Kidney (tissue), 13 donors: ENCODE measurements at regions not wholly inside any gene's neighbourhood (a gene's known extent, or its start where the extent isn't known, plus 50 kb on each side); places are given as distances from the start of the nearest gene placed in this dataset.

ENCODE experiments used
- DNase-seq, 5 donors: peaks; one replicate each; pipeline ENCODE4 v3.0.0-alpha.2; 2013 to 2020
- FAIRE-seq: peaks from 2 replicates; lab custom pipeline; 2012; peaks lifted over from hg19 to GRCh38; lab: Jason Lieb, UNC
- H3K27ac ChIP-seq, 2 donors: one replicate each; pipeline ENCODE4 v1.7.0; 2013; ENCODE audit warnings: low read depth in 2 of 2, low read length in 2 of 2, inconsistent platforms in 1 of 2
- H3K27me3 ChIP-seq: one replicate; pipeline ENCODE4 v1.7.1; 2013; ENCODE audit warnings: low read length, inconsistent platforms; ENCODE audit not compliant: control insufficient read depth, insufficient read depth
- H3K36me3 ChIP-seq, 3 donors: one replicate each; pipeline versions ENCODE4 v1.7.0 to v1.7.1; 2013; ENCODE audit warnings: low read length in 3 of 3, control low read depth in 1 of 3, inconsistent platforms in 1 of 3; ENCODE audit not compliant: insufficient read depth in 3 of 3, control insufficient read depth in 2 of 3
- H3K4me1 ChIP-seq, 3 donors: one replicate each; pipeline versions ENCODE4 v1.7.0 to v1.7.1; 2013; ENCODE audit warnings: low read length in 3 of 3, inconsistent platforms in 1 of 3, low read depth in 1 of 3; ENCODE audit not compliant: control insufficient read depth in 2 of 3, insufficient read depth in 2 of 3
- H3K4me3 ChIP-seq, 3 donors: one replicate each; pipeline versions ENCODE4 v1.7.0 to v1.8.1; 2013; ENCODE audit warnings: low read length in 3 of 3, control low read depth in 1 of 3, inconsistent platforms in 1 of 3
- H3K9ac ChIP-seq, 3 donors: one replicate each; pipeline versions ENCODE4 v1.7.0 to v1.7.1; 2013; ENCODE audit warnings: low read length in 3 of 3, control low read depth in 1 of 3, inconsistent platforms in 1 of 3
- H3K9me3 ChIP-seq, 3 donors: one replicate each; pipeline versions ENCODE4 v1.7.0 to v1.7.1; 2013; ENCODE audit warnings: low read length in 3 of 3, control low read depth in 1 of 3, inconsistent platforms in 1 of 3; ENCODE audit not compliant: control insufficient read depth in 2 of 3, insufficient read depth in 1 of 3
- CTCF ChIP-seq: IDR thresholded peaks from 3 replicates; pipeline ENCODE4 v1.5.1; 2012; ENCODE audit warnings: mild to moderate bottlenecking, moderate library complexity, borderline replicate concordance; ENCODE audit not compliant: insufficient read depth; ENCODE audit errors: extremely low read depth
- intact Hi-C: fragments of 100-400 bp; cut with DNase I; formaldehyde crosslinking; loops from one replicate; pipeline ENCODE4 v1.11.1; 2022
- donor health status: control.
- donor health status: control.
- donor health status: control.
- donor health status: control.
- donor health status: control.
- donor health status: DM: yes; HTN: yes; CAD: no.
- donor health status: Normal renal cell carcinoma (clear cell type).

GRCh38 chr13:111022241-111022640, 92.9 kb upstream of the ARHGEF7 start:
- FAIRE-seq (no peak), DNase-seq (no peak)
- intact Hi-C loops = no loop called here

GRCh38 chr13:111021270-111021669, 93.8 kb upstream of the ARHGEF7 start:
- intact Hi-C loops = no loop called here
- FAIRE-seq = no peak
- Histone ChIP-seq H3K36me3 (no peaks in the 10 kb centered on the region), H3K9me3 (peaks cover 0 to 11% (median 2%) of the 10 kb centered on the region in 3 donors), H3K4me1 (no peaks in the 10 kb centered on the region), H3K27me3 (no peaks in the 10 kb centered on the region), H3K9ac (no peak overlapping the region), H3K27ac (no peak overlapping the region), H3K4me3 (no peak overlapping the region)
- TF ChIP-seq CTCF = no peak
- DNase-seq = no peak

More at GRCh38 chr13:111022241-111022640, 92.9 kb upstream of the ARHGEF7 start:
- no peak overlapping the region for H3K4me3 ChIP-seq
- H3K36me3 ChIP-seq = no peaks in the 10 kb centered on the region
- H3K4me1 ChIP-seq = no peaks in the 10 kb centered on the region
- no peaks in the 10 kb centered on the region for H3K27me3 ChIP-seq
- no peak for TF ChIP-seq CTCF
- no peak overlapping the region for H3K9ac ChIP-seq
- H3K27ac ChIP-seq = no peak overlapping the region
- H3K9me3 ChIP-seq = peaks cover 0 to 11% (median 2%) of the 10 kb centered on the region in 3 donors

GRCh38 chr13:111020546-111020945, 94.6 kb upstream of the ARHGEF7 start:
- Histone ChIP-seq H3K4me3 (no peak overlapping the region), H3K9me3 (peaks cover 0 to 11% (median 2%) of the 10 kb centered on the region in 3 donors), H3K36me3 (no peaks in the 10 kb centered on the region), H3K4me1 (no peaks in the 10 kb centered on the region), H3K27me3 (no peaks in the 10 kb centered on the region), H3K9ac (no peak overlapping the region), H3K27ac (no peak overlapping the region)
- intact Hi-C loops = no loop called here
- FAIRE-seq = no peak
- TF ChIP-seq CTCF = no peak
- DNase-seq = no peak

GRCh38 chr13:111020021-111020420, 95.1 kb upstream of the ARHGEF7 start:
- Histone ChIP-seq H3K36me3 (no peaks in the 10 kb centered on the region), H3K27ac (no peak overlapping the region), H3K9ac (no peak overlapping the region), H3K4me1 (no peaks in the 10 kb centered on the region), H3K4me3 (no peak overlapping the region), H3K9me3 (peaks cover 0 to 11% (median 2%) of the 10 kb centered on the region in 3 donors), H3K27me3 (no peaks in the 10 kb centered on the region)
- no peak for FAIRE-seq
- TF ChIP-seq CTCF = no peak
- DNase-seq = peak in 1 of 5 donors; percentile 45
- intact Hi-C loops = no loop called here
